GM23248 (cell line): ENCODE measurements at regions not wholly inside any gene's neighbourhood (a gene's known extent, or its start where the extent isn't known, plus 50 kb on each side); places are given as distances from the start of the nearest gene placed in this dataset.
A peak's percentile ranks its signal among the peaks of the same experiment; 100 is the strongest.

Experiments used
- DNase-seq: peaks from one replicate; pipeline ENCODE4 v3.0.0-alpha.2; 2015
- H2AFZ ChIP-seq: fragments of 200-600 bp; sonication (generic); 2 replicates; pipeline ENCODE4 v1.6.1; 2016; ENCODE audit warnings: antibody characterized with exemption
- H3F3A ChIP-seq: fragments of 200-600 bp; sonication (generic); 2 replicates; pipeline ENCODE4 v1.6.1; 2016; ENCODE audit warnings: mild to moderate bottlenecking, antibody characterized with exemption, mixed run types; ENCODE audit not compliant: insufficient read depth
- H3K27ac ChIP-seq: fragments of 200-600 bp; sonication (generic); 2 replicates; pipeline ENCODE4 v1.5.1; 2016; ENCODE audit warnings: mild to moderate bottlenecking
- H3K27me3 ChIP-seq: fragments of 200-600 bp; sonication (generic); replicated peaks from 2 replicates; pipeline ENCODE4 v1.6.1; 2016; ENCODE audit warnings: mild to moderate bottlenecking; ENCODE audit not compliant: insufficient read depth
- H3K36me3 ChIP-seq: fragments of 200-600 bp; sonication (generic); 2 replicates; pipeline ENCODE4 v1.6.1; 2016; ENCODE audit warnings: low read depth, mild to moderate bottlenecking
- H3K4me1 ChIP-seq: fragments of 200-600 bp; sonication (generic); 2 replicates; pipeline ENCODE4 v1.6.1; 2016; ENCODE audit warnings: mild to moderate bottlenecking; ENCODE audit not compliant: insufficient read depth
- H3K4me2 ChIP-seq: fragments of 200-600 bp; sonication (generic); one replicate; pipeline ENCODE4 v1.6.1; 2016; ENCODE audit warnings: mild to moderate bottlenecking; ENCODE audit not compliant: unreplicated experiment
- H3K4me3 ChIP-seq: fragments of 200-600 bp; sonication (generic); 2 replicates; pipeline ENCODE4 v1.5.1; 2016; ENCODE audit warnings: mild to moderate bottlenecking
- H3K79me2 ChIP-seq: fragments of 200-600 bp; sonication (generic); 2 replicates; pipeline ENCODE4 v1.6.1; 2016; ENCODE audit warnings: mild to moderate bottlenecking; ENCODE audit not compliant: insufficient read depth
- H3K9ac ChIP-seq: fragments of 200-600 bp; sonication (generic); 2 replicates; pipeline ENCODE4 v1.6.1; 2016; ENCODE audit warnings: mild to moderate bottlenecking
- H3K9me2 ChIP-seq: fragments of 200-600 bp; sonication (generic); 2 replicates; pipeline ENCODE4 v1.6.1; 2016; ENCODE audit warnings: mixed run types, mild to moderate bottlenecking, moderate library complexity; ENCODE audit not compliant: insufficient read depth
- H3K9me3 ChIP-seq: fragments of 200-600 bp; sonication (generic); one replicate; pipeline ENCODE4 v1.6.1; 2017; ENCODE audit warnings: low read depth
- H4K20me1 ChIP-seq: fragments of 200-600 bp; sonication (generic); 2 replicates; pipeline ENCODE4 v1.6.0; 2016; ENCODE audit not compliant: insufficient read depth
- EZH2 ChIP-seq: fragments of 200-600 bp; sonication (generic); IDR thresholded peaks from 2 replicates; pipeline ENCODE4 v1.6.1; 2018; ENCODE audit warnings: antibody characterized with exemption, mild to moderate bottlenecking; ENCODE audit not compliant: insufficient read depth, poor library complexity, severe bottlenecking
- EZH2phosphoT487 ChIP-seq: fragments of 200-600 bp; sonication (generic); IDR thresholded peaks from 2 replicates; pipeline ENCODE4 v1.6.1; 2018; ENCODE audit warnings: antibody characterized with exemption, moderate library complexity, mild to moderate bottlenecking, low read depth; ENCODE audit not compliant: insufficient read depth
- WGBS, 2 experiments: methylation state at CpG; one replicate each; pipeline ENCODE4 v1.1.6; 2015 to 2017; ENCODE audit warnings: low lambda C conversion rate in 2 of 2, low coverage in 1 of 2; ENCODE audit errors: missing lambda C conversion rate in 2 of 2; 5-methylcytosine and 5-hydroxymethylcytosine counted together
- in situ Hi-C: fragments of 300-500 bp; cut with MboI; formaldehyde crosslinking; loops from 2 replicates; pipeline ENCODE4 v1.15.0; 2020

DNA sequence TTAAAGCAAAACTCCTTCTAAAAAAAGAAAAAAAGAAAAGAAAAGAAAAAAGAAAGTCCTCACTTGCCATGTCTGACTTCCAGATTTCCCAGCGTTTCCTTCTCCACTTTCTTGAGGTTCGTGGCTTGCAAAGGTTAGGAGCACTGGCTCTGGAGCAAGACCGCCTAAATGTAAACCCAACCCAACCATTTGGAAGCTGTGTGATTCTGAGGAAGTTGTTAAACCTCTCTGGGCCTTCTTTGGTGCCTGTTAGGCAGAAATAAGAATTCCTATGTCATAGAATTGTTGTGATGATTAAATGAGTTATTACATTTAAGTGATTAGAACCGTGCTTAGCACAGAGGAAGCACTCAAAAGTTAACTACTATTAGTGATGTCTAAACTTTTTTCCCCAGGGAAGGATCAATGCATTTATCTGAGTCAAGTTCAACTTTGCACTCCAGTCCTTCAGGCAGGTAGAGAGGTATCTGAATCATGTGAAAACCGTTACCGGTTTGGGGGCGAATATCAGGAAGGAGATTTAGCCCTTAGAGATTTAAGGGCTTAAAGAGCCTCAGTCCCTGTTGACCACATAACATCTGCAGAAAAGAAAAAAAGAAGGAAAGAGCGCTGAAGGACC lies 78.3 kb upstream of the HES1 start:
- Histone ChIP-seq H3K9ac (peak overlapping the region; percentile 62), H3K79me2 (no peaks in the 10 kb centered on the region), H3K4me2 (no peak overlapping the region), H3F3A (no peaks in the 10 kb centered on the region), H3K9me3 (no peaks in the 10 kb centered on the region), H2AFZ (peak overlapping the region; percentile 32), H3K4me1 (no peaks in the 10 kb centered on the region), H3K4me3 (peak overlapping the region; percentile 43; the same call in 1 of the 2 replicates), H3K9me2 (no peaks in the 10 kb centered on the region), H3K27ac (no peak overlapping the region), H3K27me3 (no peaks in the 10 kb centered on the region), H3K36me3 (no peaks in the 10 kb centered on the region), H4K20me1 (no peaks in the 10 kb centered on the region)
- WGBS, 2 experiments: 92 to 95% methylated on average over 7 to 8 of the region's 8 CpGs
- no peak for DNase-seq
- in situ Hi-C loops: no loop called here
- TF ChIP-seq EZH2phosphoT487 (no peak), EZH2 (no peak)

DNA sequence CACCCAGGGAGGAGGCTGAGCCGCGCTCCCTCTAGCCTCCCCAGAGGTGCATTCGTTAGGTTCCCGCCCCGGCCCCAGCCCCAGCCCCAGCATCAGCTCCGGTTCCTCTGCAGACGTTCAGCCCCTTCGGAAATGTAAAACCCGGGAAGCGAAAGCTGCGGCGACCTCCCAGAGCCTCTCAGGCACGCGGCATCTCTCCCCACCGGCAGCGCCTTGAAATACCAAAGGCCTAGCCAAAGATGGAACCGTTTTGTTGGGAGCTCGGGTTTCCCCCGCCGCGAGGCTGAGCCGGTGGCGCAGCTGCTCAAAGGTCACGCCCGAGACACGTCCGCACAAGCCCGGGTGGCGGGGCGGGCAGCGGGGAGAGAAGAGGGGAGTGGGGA lies 77.8 kb upstream of the HES1 start:
- H3K79me2 ChIP-seq: no peaks in the 10 kb centered on the region

DNA sequence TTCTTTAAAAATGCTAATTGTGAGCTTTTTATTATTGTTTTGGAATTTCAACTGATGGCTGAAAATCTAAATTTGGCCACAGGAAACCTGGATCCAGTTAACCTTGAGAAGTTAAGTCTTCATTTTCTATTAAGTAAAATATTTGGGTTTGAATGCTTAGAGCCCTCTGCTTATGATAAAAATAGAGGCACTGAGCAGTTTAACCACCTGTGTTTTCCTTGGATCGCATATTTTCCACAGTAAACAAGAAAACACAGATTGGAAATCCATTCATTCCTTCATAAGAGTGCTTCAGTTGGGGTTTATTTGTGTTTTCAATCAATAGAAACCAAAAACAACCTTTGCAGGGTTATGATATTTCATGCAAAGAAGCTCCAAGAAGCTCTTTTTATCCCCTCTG lies 77.2 kb upstream of the HES1 start:
- H3K27ac ChIP-seq: no peak overlapping the region
- peak overlapping the region; percentile 31 for H2AFZ ChIP-seq
- DNase-seq: no peak
- no peaks in the 10 kb centered on the region for H3K27me3 ChIP-seq
- peak overlapping the region; percentile 62; the same call in 1 of the 2 replicates for H3K9ac ChIP-seq
- H3K4me2 ChIP-seq: no peak overlapping the region
- no peaks in the 10 kb centered on the region for H4K20me1 ChIP-seq
- 98 to 100% methylated on average over 1 of the region's 1 CpG for WGBS, 2 experiments
- H3K9me2 ChIP-seq: no peaks in the 10 kb centered on the region
- in situ Hi-C loops: no loop called here
- peak overlapping the region; percentile 43; the same call in 1 of the 2 replicates for H3K4me3 ChIP-seq
- H3F3A ChIP-seq: no peaks in the 10 kb centered on the region
- H3K36me3 ChIP-seq: no peaks in the 10 kb centered on the region
- no peak for TF ChIP-seq EZH2
- TF ChIP-seq EZH2phosphoT487: no peak
- no peaks in the 10 kb centered on the region for H3K9me3 ChIP-seq
- H3K79me2 ChIP-seq: no peaks in the 10 kb centered on the region
- H3K4me1 ChIP-seq: no peaks in the 10 kb centered on the region

More for the DNA sequence above, 77.8 kb upstream of the HES1 start:
- no peak for TF ChIP-seq EZH2phosphoT487
- no peak for TF ChIP-seq EZH2
- H3K27ac ChIP-seq: no peak overlapping the region
- in situ Hi-C loops: no loop called here
- no peaks in the 10 kb centered on the region for H3K9me2 ChIP-seq
- no peaks in the 10 kb centered on the region for H3F3A ChIP-seq
- no peaks in the 10 kb centered on the region for H3K27me3 ChIP-seq
- 5 to 7% methylated on average over 18 to 31 of the region's 31 CpGs for WGBS, 2 experiments
- H3K4me3 ChIP-seq: peak overlapping the region; percentile 43; the same call in 1 of the 2 replicates
- H3K9ac ChIP-seq: peak overlapping the region; percentile 62
- peak overlapping the region; percentile 32 for H2AFZ ChIP-seq
- peak; percentile 66 for DNase-seq
- no peaks in the 10 kb centered on the region for H4K20me1 ChIP-seq
- no peaks in the 10 kb centered on the region for H3K36me3 ChIP-seq
- no peaks in the 10 kb centered on the region for H3K4me1 ChIP-seq
- no peaks in the 10 kb centered on the region for H3K9me3 ChIP-seq
- no peak overlapping the region for H3K4me2 ChIP-seq

DNA sequence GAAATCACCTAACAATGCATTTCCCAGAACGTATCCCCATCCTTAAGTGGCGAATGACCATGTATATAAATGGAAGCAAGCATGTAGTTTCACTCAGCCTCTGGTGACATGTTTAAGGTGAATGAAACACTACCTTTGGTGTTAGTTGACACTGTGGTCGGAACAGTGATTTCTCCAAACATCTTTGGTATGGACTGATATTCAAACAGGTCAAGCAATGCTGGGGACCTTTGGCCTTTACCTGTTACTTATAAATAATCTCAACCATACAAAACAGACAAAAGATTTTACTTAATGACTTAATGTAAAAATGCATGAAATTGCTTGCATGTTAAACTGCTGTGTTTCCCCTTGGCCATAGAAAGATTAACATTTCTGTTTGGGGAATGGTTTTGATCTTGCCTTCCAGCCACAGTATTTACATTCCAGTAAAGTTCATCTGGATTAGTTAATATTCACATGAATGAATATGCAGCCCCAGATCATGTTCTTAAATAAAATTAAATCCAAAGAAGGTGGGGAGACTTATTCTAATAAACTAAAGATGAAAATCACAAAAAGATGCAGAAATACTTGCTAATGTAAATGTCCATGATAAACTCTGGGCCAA lies 74.4 kb upstream of the HES1 start:
- Histone ChIP-seq H2AFZ (no peak overlapping the region), H3K9me2 (no peaks in the 10 kb centered on the region), H3K36me3 (no peaks in the 10 kb centered on the region), H3K9me3 (no peaks in the 10 kb centered on the region), H3F3A (no peaks in the 10 kb centered on the region), H3K9ac (no peak overlapping the region), H3K79me2 (no peaks in the 10 kb centered on the region), H3K27me3 (no peaks in the 10 kb centered on the region), H3K4me1 (no peaks in the 10 kb centered on the region), H3K4me2 (no peak overlapping the region), H3K4me3 (no peak overlapping the region), H4K20me1 (no peaks in the 10 kb centered on the region), H3K27ac (no peak overlapping the region)
- in situ Hi-C loops: no loop called here
- 93 to 96% methylated on average over 3 of the region's 3 CpGs for WGBS, 2 experiments
- no peak for DNase-seq
- no peak for TF ChIP-seq EZH2phosphoT487
- no peak for TF ChIP-seq EZH2

DNA sequence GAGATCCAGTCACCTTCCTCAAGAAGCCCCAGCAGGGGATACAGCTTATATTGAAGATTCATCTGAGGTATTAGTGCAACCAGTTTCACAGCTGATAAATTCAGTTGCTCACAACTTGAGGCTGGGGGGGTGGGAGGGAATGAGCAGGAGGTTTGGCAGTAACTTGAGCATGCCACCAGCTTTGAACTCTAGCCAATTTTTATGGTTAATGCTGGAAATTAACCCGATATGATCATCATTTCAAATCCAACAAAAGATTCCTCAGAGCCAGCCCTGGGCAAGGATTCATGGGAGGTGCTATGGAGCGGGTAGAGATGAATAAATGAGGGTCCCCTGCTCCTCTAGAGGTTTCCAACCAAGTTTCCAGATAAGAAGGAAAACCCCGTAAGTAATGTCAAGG lies 73.1 kb upstream of the HES1 start:
- Histone ChIP-seq H4K20me1 (no peaks in the 10 kb centered on the region), H3K79me2 (no peaks in the 10 kb centered on the region), H3K36me3 (no peaks in the 10 kb centered on the region), H3K4me1 (no peaks in the 10 kb centered on the region), H3K9ac (no peak overlapping the region), H3K9me2 (no peaks in the 10 kb centered on the region), H3K27ac (no peak overlapping the region), H3K4me2 (no peak overlapping the region), H2AFZ (no peak overlapping the region), H3K9me3 (peaks cover 5% of the 10 kb centered on the region), H3F3A (no peaks in the 10 kb centered on the region), H3K4me3 (no peak overlapping the region), H3K27me3 (no peaks in the 10 kb centered on the region)
- DNase-seq: no peak
- 85 to 90% methylated on average over 3 of the region's 3 CpGs for WGBS, 2 experiments
- in situ Hi-C loops: no loop called here
- TF ChIP-seq EZH2phosphoT487 (no peak), EZH2 (no peak)
